ENCODE measurements at regions not wholly inside any gene's neighbourhood (a gene's known extent, or its start where the extent isn't known, plus 50 kb on each side); places are given as distances from the start of the nearest gene placed in this dataset.

- DNase-seq (ENCODE audit: low spot score), result no peak
- TF ChIP-seq CTCF (IDR thresholded peaks at IDR 0.05), result no peak
- Histone ChIP-seq H3K27ac (no peak overlapping the region), H3K4me3 (no peak overlapping the region)
Observed at GRCh38 chr1:214823311-214824117, 220.5 kb downstream of the CENPF start.

- no peak for DNase-seq (ENCODE audit: low spot score)
- TF ChIP-seq CTCF (IDR thresholded peaks at IDR 0.05), result no peak
- no peak overlapping the region for H3K4me3 ChIP-seq
- no peak overlapping the region for H3K27ac ChIP-seq
Observed at GRCh38 chr1:214824763-214825162, 221.8 kb downstream of the CENPF start.

- H3K4me3 ChIP-seq, result no peak overlapping the region
- H3K27ac ChIP-seq, result no peak overlapping the region
- no peak for TF ChIP-seq CTCF (IDR thresholded peaks at IDR 0.05)
- DNase-seq (ENCODE audit: low spot score), result no peak
Observed at GRCh38 chr1:214826619-214827018, 223.6 kb downstream of the CENPF start.

- no peak for DNase-seq (ENCODE audit: low spot score)
- TF ChIP-seq CTCF (IDR thresholded peaks at IDR 0.05), result no peak
- Histone ChIP-seq H3K4me3 (no peak overlapping the region), H3K27ac (no peak overlapping the region)
Observed at GRCh38 chr1:214827883-214828282, 224.9 kb downstream of the CENPF start.

GRCh38 chr1:214830941-214831340 is 227.9 kb downstream of the CENPF start:
- DNase-seq (ENCODE audit: low spot score), result no peak
- no peak for TF ChIP-seq CTCF (IDR thresholded peaks at IDR 0.05)
- no peak overlapping the region for H3K4me3 ChIP-seq
- no peak overlapping the region for H3K27ac ChIP-seq

- no peak for TF ChIP-seq CTCF (IDR thresholded peaks at IDR 0.05)
- no peak for DNase-seq (ENCODE audit: low spot score)
- no peak overlapping the region for H3K4me3 ChIP-seq
- no peak overlapping the region for H3K27ac ChIP-seq
Observed at GRCh38 chr1:214831956-214832355, 229.0 kb downstream of the CENPF start.

- Histone ChIP-seq H3K4me3 (no peak overlapping the region), H3K27ac (no peak overlapping the region)
- no peak for DNase-seq (ENCODE audit: low spot score)
- TF ChIP-seq CTCF (IDR thresholded peaks at IDR 0.05), result no peak
Observed at GRCh38 chr1:214833178-214833756, 230.3 kb downstream of the CENPF start.
